ENCODE measurements at regions not wholly inside any gene's neighbourhood (a gene's known extent, or its start where the extent isn't known, plus 50 kb on each side); places are given as distances from the start of the nearest gene placed in this dataset.
"Not testable (repeated sequence)": the region's sequence is repeated elsewhere in the genome, so short reads cannot be mapped to it uniquely, and the experiment has no call there.

GRCh38 chr7:113608782-113609181, 310.0 kb downstream of the PPP1R3A start:
- Histone ChIP-seq H2AFZ (no peak overlapping the region), H3K9me2 (replicated peaks; ENCODE audit: insufficient read depth) (no peaks in the 10 kb centered on the region), H3K36me3 (replicated peaks; ENCODE audit: insufficient read depth, low read depth) (no peaks in the 10 kb centered on the region), H3K9me3 (ENCODE audit: low read depth) (no peaks in the 10 kb centered on the region), H3K79me2 (no peaks in the 10 kb centered on the region), H3K4me1 (ENCODE audit: insufficient read depth) (no peaks in the 10 kb centered on the region), H3K4me2 (no peak overlapping the region), H3K27me3 (no peaks in the 10 kb centered on the region), H3K4me3 (no peak overlapping the region), H4K20me1 (ENCODE audit: insufficient read depth, poor library complexity, severe bottlenecking) (no peaks in the 10 kb centered on the region), H3K27ac (no peak overlapping the region)
- TF ChIP-seq CTCF (IDR thresholded peaks at IDR 0.05; ENCODE audit: poor library complexity) (no peak), EZH2phosphoT487 (IDR thresholded peaks at IDR 0.05; ENCODE audit: low read depth, severe bottlenecking, unreplicated experiment) (no peak), EZH2 (IDR thresholded peaks at IDR 0.05; ENCODE audit: borderline replicate concordance) (no peak)
- DNase-seq (ENCODE audit: low spot score) = no peak
- WGBS (ENCODE audit: low lambda C conversion rate, missing lambda C conversion rate) = 56% methylated on average over 1 of the region's 1 CpG

GRCh38 chr7:113606325-113606724, 312.5 kb downstream of the PPP1R3A start:
- no peaks in the 10 kb centered on the region for H3K27me3 ChIP-seq
- H2AFZ ChIP-seq = no peak overlapping the region
- no peak for DNase-seq (ENCODE audit: low spot score)
- no peaks in the 10 kb centered on the region for H3K9me2 ChIP-seq (replicated peaks; ENCODE audit: insufficient read depth)
- no peak overlapping the region for H3K4me2 ChIP-seq
- H3K4me3 ChIP-seq = no peak overlapping the region
- H3K27ac ChIP-seq = no peak overlapping the region
- no peaks in the 10 kb centered on the region for H3K9me3 ChIP-seq (ENCODE audit: low read depth)
- TF ChIP-seq EZH2 (IDR thresholded peaks at IDR 0.05; ENCODE audit: borderline replicate concordance) (no peak), EZH2phosphoT487 (IDR thresholded peaks at IDR 0.05; ENCODE audit: low read depth, severe bottlenecking, unreplicated experiment) (no peak)
- H3K4me1 ChIP-seq (ENCODE audit: insufficient read depth) = no peaks in the 10 kb centered on the region
- 59% methylated on average over 3 of the region's 3 CpGs for WGBS (ENCODE audit: low lambda C conversion rate, missing lambda C conversion rate)
- no peaks in the 10 kb centered on the region for H3K36me3 ChIP-seq (replicated peaks; ENCODE audit: insufficient read depth, low read depth)
- no peaks in the 10 kb centered on the region for H4K20me1 ChIP-seq (ENCODE audit: insufficient read depth, poor library complexity, severe bottlenecking)
- H3K79me2 ChIP-seq = no peaks in the 10 kb centered on the region

GRCh38 chr7:113600428-113600827, 318.4 kb downstream of the PPP1R3A start:
- not testable (repeated sequence) for H3K9me2 ChIP-seq (replicated peaks; ENCODE audit: insufficient read depth); H4K20me1 ChIP-seq (ENCODE audit: insufficient read depth, poor library complexity, severe bottlenecking); H3K36me3 ChIP-seq (replicated peaks; ENCODE audit: insufficient read depth, low read depth); H3K79me2 ChIP-seq; H3K27ac ChIP-seq; H3K4me3 ChIP-seq; H3K4me2 ChIP-seq; H3K4me1 ChIP-seq (ENCODE audit: insufficient read depth); H3K9me3 ChIP-seq (ENCODE audit: low read depth); H3K27me3 ChIP-seq; H2AFZ ChIP-seq; DNase-seq (ENCODE audit: low spot score)
- 60% methylated on average over 2 of the region's 2 CpGs for WGBS (ENCODE audit: low lambda C conversion rate, missing lambda C conversion rate)

GRCh38 chr7:113593455-113593854, 325.4 kb downstream of the PPP1R3A start:
- not testable (repeated sequence) for H2AFZ ChIP-seq; H3K4me1 ChIP-seq (ENCODE audit: insufficient read depth); H3K9me3 ChIP-seq (ENCODE audit: low read depth); H3K27me3 ChIP-seq; H3K4me3 ChIP-seq; H3K36me3 ChIP-seq (replicated peaks; ENCODE audit: insufficient read depth, low read depth); H3K9me2 ChIP-seq (replicated peaks; ENCODE audit: insufficient read depth); H3K79me2 ChIP-seq; H4K20me1 ChIP-seq (ENCODE audit: insufficient read depth, poor library complexity, severe bottlenecking); DNase-seq (ENCODE audit: low spot score); H3K4me2 ChIP-seq; H3K27ac ChIP-seq
- WGBS (ENCODE audit: low lambda C conversion rate, missing lambda C conversion rate) = 95% methylated on average over 30 of the region's 30 CpGs

- not testable (repeated sequence) for H3K36me3 ChIP-seq (replicated peaks; ENCODE audit: insufficient read depth, low read depth)
- WGBS (ENCODE audit: low lambda C conversion rate, missing lambda C conversion rate) = 85% methylated on average over 7 of the region's 8 CpGs
These were observed 325.9 kb downstream of the PPP1R3A start for GRCh38 chr7:113592924-113593323.

More at GRCh38 chr7:113592924-113593323, 325.9 kb downstream of the PPP1R3A start:
- not testable (repeated sequence) for DNase-seq (ENCODE audit: low spot score); H2AFZ ChIP-seq; H3K27ac ChIP-seq; H3K9me2 ChIP-seq (replicated peaks; ENCODE audit: insufficient read depth); H3K4me3 ChIP-seq; H3K27me3 ChIP-seq; H4K20me1 ChIP-seq (ENCODE audit: insufficient read depth, poor library complexity, severe bottlenecking); H3K79me2 ChIP-seq; H3K9me3 ChIP-seq (ENCODE audit: low read depth); H3K4me1 ChIP-seq (ENCODE audit: insufficient read depth); H3K4me2 ChIP-seq
